ENCODE measurements at regions not wholly inside any gene's neighbourhood (a gene's known extent, or its start where the extent isn't known, plus 50 kb on each side); places are given as distances from the start of the nearest gene placed in this dataset.
"Not testable (repeated sequence)": the region's sequence is repeated elsewhere in the genome, so short reads cannot be mapped to it uniquely, and the experiment has no call there.

- Histone ChIP-seq H3K4me3 (ENCODE audit: low read length) (no peak overlapping the region), H3K4me1 (ENCODE audit: control insufficient read depth, insufficient read depth, low read length) (peaks cover 4% of the 10 kb centered on the region), H3K36me3 (ENCODE audit: control insufficient read depth, insufficient read depth, low read length, severe bottlenecking) (no peaks in the 10 kb centered on the region), H3K9me3 (ENCODE audit: control insufficient read depth, low read length) (no peaks in the 10 kb centered on the region), H3K27me3 (replicated peaks; ENCODE audit: control insufficient read depth, insufficient read depth, low read length) (no peaks in the 10 kb centered on the region), H3K9ac (ENCODE audit: low read length) (no peak overlapping the region)
- peak; percentile 34 for DNase-seq (ENCODE audit: low read depth)
These were observed 1148.9 kb downstream of the STIM2 start for GRCh38 chr4:28009541-28009940.

GRCh38 chr4:28010577-28011240 lies 1150.1 kb downstream of the STIM2 start:
- H3K27me3 ChIP-seq (replicated peaks; ENCODE audit: control insufficient read depth, insufficient read depth, low read length), result no peaks in the 10 kb centered on the region
- no peaks in the 10 kb centered on the region for H3K36me3 ChIP-seq (ENCODE audit: control insufficient read depth, insufficient read depth, low read length, severe bottlenecking)
- DNase-seq (ENCODE audit: low read depth), result peak; percentile 71
- no peak overlapping the region for H3K4me3 ChIP-seq (ENCODE audit: low read length)
- H3K9ac ChIP-seq (ENCODE audit: low read length), result no peak overlapping the region
- peaks cover 4% of the 10 kb centered on the region for H3K4me1 ChIP-seq (ENCODE audit: control insufficient read depth, insufficient read depth, low read length)
- no peaks in the 10 kb centered on the region for H3K9me3 ChIP-seq (ENCODE audit: control insufficient read depth, low read length)

GRCh38 chr4:28014469-28014868 lies 1153.8 kb downstream of the STIM2 start:
- Histone ChIP-seq H3K36me3 (ENCODE audit: control insufficient read depth, insufficient read depth, low read length, severe bottlenecking) (no peaks in the 10 kb centered on the region), H3K27me3 (replicated peaks; ENCODE audit: control insufficient read depth, insufficient read depth, low read length) (no peaks in the 10 kb centered on the region), H3K9ac (ENCODE audit: low read length) (no peak overlapping the region), H3K4me1 (ENCODE audit: control insufficient read depth, insufficient read depth, low read length) (peaks cover 4% of the 10 kb centered on the region), H3K9me3 (ENCODE audit: control insufficient read depth, low read length) (no peaks in the 10 kb centered on the region), H3K4me3 (ENCODE audit: low read length) (no peak overlapping the region)
- DNase-seq (ENCODE audit: low read depth), result no peak

- Histone ChIP-seq H3K36me3 (ENCODE audit: control insufficient read depth, insufficient read depth, low read length, severe bottlenecking) (no peaks in the 10 kb centered on the region), H3K9ac (ENCODE audit: low read length) (no peak overlapping the region), H3K4me3 (ENCODE audit: low read length) (no peak overlapping the region), H3K4me1 (ENCODE audit: control insufficient read depth, insufficient read depth, low read length) (no peaks in the 10 kb centered on the region), H3K27me3 (replicated peaks; ENCODE audit: control insufficient read depth, insufficient read depth, low read length) (no peaks in the 10 kb centered on the region), H3K9me3 (ENCODE audit: control insufficient read depth, low read length) (no peaks in the 10 kb centered on the region)
- no peak for DNase-seq (ENCODE audit: low read depth)
These were observed 1155.4 kb downstream of the STIM2 start for GRCh38 chr4:28015996-28016395.

GRCh38 chr4:28038253-28038652 lies 1177.6 kb downstream of the STIM2 start:
- H3K27me3 ChIP-seq (replicated peaks; ENCODE audit: control insufficient read depth, insufficient read depth, low read length); H3K9ac ChIP-seq (ENCODE audit: low read length); H3K36me3 ChIP-seq (ENCODE audit: control insufficient read depth, insufficient read depth, low read length, severe bottlenecking); H3K4me3 ChIP-seq (ENCODE audit: low read length); H3K4me1 ChIP-seq (ENCODE audit: control insufficient read depth, insufficient read depth, low read length); H3K9me3 ChIP-seq (ENCODE audit: control insufficient read depth, low read length): not testable (repeated sequence)
- peak; percentile 25 for DNase-seq (ENCODE audit: low read depth)

GRCh38 chr4:28062562-28062961 lies 1201.9 kb downstream of the STIM2 start:
- Histone ChIP-seq H3K9me3 (ENCODE audit: control insufficient read depth, low read length) (no peaks in the 10 kb centered on the region), H3K4me3 (ENCODE audit: low read length) (no peak overlapping the region), H3K36me3 (ENCODE audit: control insufficient read depth, insufficient read depth, low read length, severe bottlenecking) (no peaks in the 10 kb centered on the region), H3K9ac (ENCODE audit: low read length) (no peak overlapping the region), H3K4me1 (ENCODE audit: control insufficient read depth, insufficient read depth, low read length) (no peaks in the 10 kb centered on the region), H3K27me3 (replicated peaks; ENCODE audit: control insufficient read depth, insufficient read depth, low read length) (no peaks in the 10 kb centered on the region)
- DNase-seq (ENCODE audit: low read depth), result no peak

GRCh38 chr4:28073860-28074555 lies 1213.4 kb downstream of the STIM2 start:
- no peaks in the 10 kb centered on the region for H3K36me3 ChIP-seq (ENCODE audit: control insufficient read depth, insufficient read depth, low read length, severe bottlenecking)
- peak; percentile 9 for DNase-seq (ENCODE audit: low read depth)
- no peaks in the 10 kb centered on the region for H3K27me3 ChIP-seq (replicated peaks; ENCODE audit: control insufficient read depth, insufficient read depth, low read length)
- peaks cover 5% of the 10 kb centered on the region for H3K9me3 ChIP-seq (ENCODE audit: control insufficient read depth, low read length)
- no peak overlapping the region for H3K4me3 ChIP-seq (ENCODE audit: low read length)
- no peak overlapping the region for H3K9ac ChIP-seq (ENCODE audit: low read length)
- H3K4me1 ChIP-seq (ENCODE audit: control insufficient read depth, insufficient read depth, low read length), result no peaks in the 10 kb centered on the region

GRCh38 chr4:28075401-28075956 lies 1214.8 kb downstream of the STIM2 start:
- Histone ChIP-seq H3K36me3 (ENCODE audit: control insufficient read depth, insufficient read depth, low read length, severe bottlenecking) (no peaks in the 10 kb centered on the region), H3K9ac (ENCODE audit: low read length) (no peak overlapping the region), H3K27me3 (replicated peaks; ENCODE audit: control insufficient read depth, insufficient read depth, low read length) (no peaks in the 10 kb centered on the region), H3K4me1 (ENCODE audit: control insufficient read depth, insufficient read depth, low read length) (no peaks in the 10 kb centered on the region), H3K9me3 (ENCODE audit: control insufficient read depth, low read length) (peaks cover 2% of the 10 kb centered on the region), H3K4me3 (ENCODE audit: low read length) (no peak overlapping the region)
- DNase-seq (ENCODE audit: low read depth), result no peak

- not testable (repeated sequence) for H3K36me3 ChIP-seq (ENCODE audit: control insufficient read depth, insufficient read depth, low read length, severe bottlenecking); H3K27me3 ChIP-seq (replicated peaks; ENCODE audit: control insufficient read depth, insufficient read depth, low read length); H3K9ac ChIP-seq (ENCODE audit: low read length); H3K4me1 ChIP-seq (ENCODE audit: control insufficient read depth, insufficient read depth, low read length); DNase-seq (ENCODE audit: low read depth); H3K9me3 ChIP-seq (ENCODE audit: control insufficient read depth, low read length); H3K4me3 ChIP-seq (ENCODE audit: low read length)
These were observed 1216.6 kb downstream of the STIM2 start for GRCh38 chr4:28077203-28077602.

GRCh38 chr4:28082686-28083390 lies 1222.2 kb downstream of the STIM2 start:
- DNase-seq (ENCODE audit: low read depth), result peak; percentile 17
- no peak overlapping the region for H3K4me3 ChIP-seq (ENCODE audit: low read length)
- H3K9me3 ChIP-seq (ENCODE audit: control insufficient read depth, low read length), result no peaks in the 10 kb centered on the region
- no peaks in the 10 kb centered on the region for H3K36me3 ChIP-seq (ENCODE audit: control insufficient read depth, insufficient read depth, low read length, severe bottlenecking)
- no peaks in the 10 kb centered on the region for H3K27me3 ChIP-seq (replicated peaks; ENCODE audit: control insufficient read depth, insufficient read depth, low read length)
- H3K9ac ChIP-seq (ENCODE audit: low read length), result peak overlapping the region; percentile 29
- H3K4me1 ChIP-seq (ENCODE audit: control insufficient read depth, insufficient read depth, low read length), result peaks cover 9% of the 10 kb centered on the region

GRCh38 chr4:28092610-28093009 lies 1232.0 kb downstream of the STIM2 start:
- Histone ChIP-seq H3K9ac (ENCODE audit: low read length) (no peak overlapping the region), H3K36me3 (ENCODE audit: control insufficient read depth, insufficient read depth, low read length, severe bottlenecking) (no peaks in the 10 kb centered on the region), H3K4me1 (ENCODE audit: control insufficient read depth, insufficient read depth, low read length) (no peaks in the 10 kb centered on the region), H3K9me3 (ENCODE audit: control insufficient read depth, low read length) (no peaks in the 10 kb centered on the region), H3K4me3 (ENCODE audit: low read length) (no peak overlapping the region), H3K27me3 (replicated peaks; ENCODE audit: control insufficient read depth, insufficient read depth, low read length) (no peaks in the 10 kb centered on the region)
- DNase-seq (ENCODE audit: low read depth), result no peak

All from adipocyte (in vitro differentiated cells).